Left forelimb (tissue), 1 donor: ENCODE measurements at regions not wholly inside any gene's neighbourhood (a gene's known extent, or its start where the extent isn't known, plus 50 kb on each side); places are given as distances from the start of the nearest gene placed in this dataset.

Experiments used
- DNase-seq: peaks from one replicate; pipeline ENCODE4 v3.0.0-alpha.2; 2018; ENCODE audit warnings: low spot score

GRCh38 chr16:73743665-73744496 is 552.7 kb upstream of the PSMD7 start:
- DNase-seq, result no peak

- DNase-seq, result no peak
These were observed 557.4 kb upstream of the PSMD7 start for GRCh38 chr16:73739049-73739769.

- no peak for DNase-seq
These were observed 558.3 kb upstream of the PSMD7 start for GRCh38 chr16:73738266-73738665.

- no peak for DNase-seq
These were observed 559.0 kb upstream of the PSMD7 start for GRCh38 chr16:73737637-73738036.

- no peak for DNase-seq
These were observed 560.7 kb upstream of the PSMD7 start for GRCh38 chr16:73735954-73736353.

- no peak for DNase-seq
These were observed 561.6 kb upstream of the PSMD7 start for GRCh38 chr16:73735018-73735417.

GRCh38 chr16:73732681-73733080 is 563.9 kb upstream of the PSMD7 start:
- DNase-seq, result no peak

GRCh38 chr16:73732143-73732542 is 564.5 kb upstream of the PSMD7 start:
- no peak for DNase-seq

- no peak for DNase-seq
These were observed 566.0 kb upstream of the PSMD7 start for GRCh38 chr16:73730481-73731090.

GRCh38 chr16:73725156-73725555 is 571.5 kb upstream of the PSMD7 start:
- no peak for DNase-seq

GRCh38 chr16:73724503-73724902 is 572.1 kb upstream of the PSMD7 start:
- DNase-seq, result no peak

- DNase-seq, result no peak
These were observed 579.2 kb upstream of the PSMD7 start for GRCh38 chr16:73717266-73717974.

GRCh38 chr16:73714976-73715375 is 581.6 kb upstream of the PSMD7 start:
- no peak for DNase-seq

- no peak for DNase-seq
These were observed 582.7 kb upstream of the PSMD7 start for GRCh38 chr16:73713778-73714495.

- no peak for DNase-seq
These were observed 583.4 kb upstream of the PSMD7 start for GRCh38 chr16:73713251-73713650.

GRCh38 chr16:73711406-73712080 is 585.1 kb upstream of the PSMD7 start:
- no peak for DNase-seq

- no peak for DNase-seq
These were observed 586.1 kb upstream of the PSMD7 start for GRCh38 chr16:73710526-73710925.

GRCh38 chr16:73707863-73708262 is 588.8 kb upstream of the PSMD7 start:
- DNase-seq, result no peak

- no peak for DNase-seq
These were observed 592.7 kb upstream of the PSMD7 start for GRCh38 chr16:73703891-73704290.

- DNase-seq, result no peak
These were observed 599.3 kb upstream of the PSMD7 start for GRCh38 chr16:73697336-73697735.

- DNase-seq, result no peak
These were observed 603.8 kb upstream of the PSMD7 start for GRCh38 chr16:73692861-73693260.
